ENCODE measurements at regions not wholly inside any gene's neighbourhood (a gene's known extent, or its start where the extent isn't known, plus 50 kb on each side); places are given as distances from the start of the nearest gene placed in this dataset.

GRCh38 chr1:213331631-213332175 is 280.7 kb downstream of the RPS6KC1 start:
- H3K4me3 ChIP-seq (ENCODE audit: low read depth, low read length): no peak overlapping the region
- no peak for DNase-seq (ENCODE audit: low read depth)
- TF ChIP-seq CTCF (IDR thresholded peaks at IDR 0.05; ENCODE audit: insufficient read depth, low read depth, low read length, missing control alignments): no peak

GRCh38 chr1:213332491-213332890 is 281.4 kb downstream of the RPS6KC1 start:
- H3K4me3 ChIP-seq (ENCODE audit: low read depth, low read length): no peak overlapping the region
- no peak for TF ChIP-seq CTCF (IDR thresholded peaks at IDR 0.05; ENCODE audit: insufficient read depth, low read depth, low read length, missing control alignments)
- DNase-seq (ENCODE audit: low read depth): no peak

- TF ChIP-seq CTCF (IDR thresholded peaks at IDR 0.05; ENCODE audit: insufficient read depth, low read depth, low read length, missing control alignments): no peak
- no peak overlapping the region for H3K4me3 ChIP-seq (ENCODE audit: low read depth, low read length)
- no peak for DNase-seq (ENCODE audit: low read depth)
These were observed 282.1 kb downstream of the RPS6KC1 start for GRCh38 chr1:213333121-213333520.

GRCh38 chr1:213335084-213335483 is 284.0 kb downstream of the RPS6KC1 start:
- no peak for TF ChIP-seq CTCF (IDR thresholded peaks at IDR 0.05; ENCODE audit: insufficient read depth, low read depth, low read length, missing control alignments)
- H3K4me3 ChIP-seq (ENCODE audit: low read depth, low read length): no peak overlapping the region
- no peak for DNase-seq (ENCODE audit: low read depth)

GRCh38 chr1:213337025-213337678 is 286.1 kb downstream of the RPS6KC1 start:
- DNase-seq (ENCODE audit: low read depth): no peak
- no peak for TF ChIP-seq CTCF (IDR thresholded peaks at IDR 0.05; ENCODE audit: insufficient read depth, low read depth, low read length, missing control alignments)
- no peak overlapping the region for H3K4me3 ChIP-seq (ENCODE audit: low read depth, low read length)

- H3K4me3 ChIP-seq (ENCODE audit: low read depth, low read length): no peak overlapping the region
- DNase-seq (ENCODE audit: low read depth): no peak
- TF ChIP-seq CTCF (IDR thresholded peaks at IDR 0.05; ENCODE audit: insufficient read depth, low read depth, low read length, missing control alignments): no peak
These were observed 289.6 kb downstream of the RPS6KC1 start for GRCh38 chr1:213340593-213340992.

- no peak for TF ChIP-seq CTCF (IDR thresholded peaks at IDR 0.05; ENCODE audit: insufficient read depth, low read depth, low read length, missing control alignments)
- DNase-seq (ENCODE audit: low read depth): no peak
- H3K4me3 ChIP-seq (ENCODE audit: low read depth, low read length): no peak overlapping the region
These were observed 294.6 kb downstream of the RPS6KC1 start for GRCh38 chr1:213345621-213346020.

All from GM12865 (cell line).